SK-N-SH (cell line): ENCODE measurements at regions not wholly inside any gene's neighbourhood (a gene's known extent, or its start where the extent isn't known, plus 50 kb on each side); places are given as distances from the start of the nearest gene placed in this dataset.

ENCODE experiments used
- CTCF ChIA-PET: fragments of 300-600, 350-600 bp; formaldehyde crosslinking; extraction: SDS; loops from one replicate; lab custom pipeline; 2021; lab: Yijun Ruan, JAX
- POLR2A ChIA-PET: fragments of 350-600 bp; sonication (Branson Sonifier 250); formaldehyde crosslinking; extraction: SDS; loops from one replicate; lab custom pipeline; 2020; ENCODE audit warnings: antibody characterized with exemption, inconsistent platforms; lab: Yijun Ruan, JAX
- DNase-seq: peaks from one replicate; pipeline ENCODE4 v3.0.0; 2012
- H2AFZ ChIP-seq: fragments of 200-600 bp; sonication (generic); 2 replicates; pipeline ENCODE4 v1.8.1; 2016; ENCODE audit warnings: antibody characterized with exemption, mild to moderate bottlenecking, low read depth
- H3F3A ChIP-seq: fragments of 200-600 bp; sonication (generic); replicated peaks from 2 replicates; pipeline ENCODE3; 2016; ENCODE audit warnings: antibody characterized with exemption, mild to moderate bottlenecking; ENCODE audit not compliant: insufficient read depth
- H3K27ac ChIP-seq, 2 experiments: fragments of 200-500 bp in 1 of 2; fragments of 200-600 bp in 1 of 2; sonication (Bioruptor generic) in 1 of 2; sonication (generic), shearing (Covaris generic) in 1 of 2; 2 replicates each; pipeline versions ENCODE4 v1.5.1 to v1.6.1; 2014 to 2016; ENCODE audit warnings: low read depth in 2 of 2, inconsistent platforms in 1 of 2, low read length in 1 of 2, mild to moderate bottlenecking in 1 of 2, mixed read lengths in 1 of 2
- H3K27me3 ChIP-seq: fragments of 200-600 bp; sonication (generic), shearing (Covaris generic); 2 replicates; pipeline ENCODE4 v1.6.1; 2016; ENCODE audit warnings: mixed run types; ENCODE audit not compliant: insufficient read depth
- H3K36me3 ChIP-seq, 2 experiments: fragments of 200-500 bp in 1 of 2; fragments of 200-600 bp in 1 of 2; sonication (Bioruptor generic) in 1 of 2; sonication (generic) in 1 of 2; replicated peaks in 1 of 2; 2 replicates each; pipeline versions ENCODE3 to v1.5.1; 2014 to 2016; ENCODE audit warnings: low read length in 1 of 2, mild to moderate bottlenecking in 1 of 2; ENCODE audit not compliant: insufficient read depth in 2 of 2, control insufficient read depth in 1 of 2
- H3K4me1 ChIP-seq, 2 experiments: fragments of 200-500 bp in 1 of 2; fragments of 200-600 bp in 1 of 2; sonication (Bioruptor generic) in 1 of 2; sonication (generic), shearing (Covaris generic) in 1 of 2; 2 replicates each; pipeline versions ENCODE4 v1.5.1 to v1.6.1; 2014 to 2016; ENCODE audit warnings: low read depth in 1 of 2, low read length in 1 of 2, mixed run types in 1 of 2; ENCODE audit not compliant: insufficient read depth in 2 of 2, control insufficient read depth in 1 of 2
- H3K4me2 ChIP-seq: fragments of 200-600 bp; sonication (generic), shearing (Covaris generic); 2 replicates; pipeline ENCODE4 v1.6.1; 2017; ENCODE audit warnings: mixed run types
- H3K4me3 ChIP-seq, 2 experiments: fragments of 200-500 bp in 1 of 2; fragments of 200-600 bp in 1 of 2; sonication (Bioruptor generic) in 1 of 2; sonication (generic), shearing (Covaris generic) in 1 of 2; 2 replicates each; pipeline versions ENCODE4 v1.5.1 to v1.8.1; 2014 to 2016; ENCODE audit warnings: low read depth in 2 of 2, inconsistent platforms in 1 of 2, low read length in 1 of 2, mild to moderate bottlenecking in 1 of 2, mixed read lengths in 1 of 2, moderate library complexity in 1 of 2
- H3K79me2 ChIP-seq: fragments of 200-600 bp; sonication (generic); 2 replicates; pipeline ENCODE4 v1.8.1; 2017; ENCODE audit warnings: mild to moderate bottlenecking; ENCODE audit not compliant: insufficient read depth
- H3K9ac ChIP-seq: fragments of 200-600 bp; sonication (generic); 2 replicates; pipeline ENCODE4 v1.6.1; 2017; ENCODE audit warnings: mixed run types
- H3K9me2 ChIP-seq: fragments of 200-600 bp; sonication (generic); 2 replicates; pipeline ENCODE4 v1.6.1; 2017; ENCODE audit warnings: mixed run types
- H3K9me3 ChIP-seq: fragments of 200-600 bp; sonication (generic); 2 replicates; pipeline ENCODE4 v1.6.1; 2017; ENCODE audit warnings: mixed run types, mild to moderate bottlenecking, moderate library complexity
- H4K20me1 ChIP-seq: fragments of 200-600 bp; sonication (generic); 2 replicates; pipeline ENCODE4 v1.6.1; 2017; ENCODE audit warnings: mild to moderate bottlenecking, mixed run types; ENCODE audit not compliant: insufficient read depth
- EZH2phosphoT487 ChIP-seq: fragments of 200-600 bp; sonication (generic); IDR thresholded peaks from 2 replicates; pipeline ENCODE4 v1.6.1; 2017; ENCODE audit warnings: low read depth, mixed run types, mild to moderate bottlenecking, antibody characterized with exemption, moderate library complexity, borderline replicate concordance
- GATA2 ChIP-seq: sonication (generic); formaldehyde crosslinking; IDR thresholded peaks from 2 replicates; pipeline ENCODE4 v1.5.0; 2020; ENCODE audit warnings: mild to moderate bottlenecking, missing genetic modification reagents
- JUND ChIP-seq: IDR thresholded peaks from 2 replicates; pipeline ENCODE4 v1.4.0; 2012
- MXI1 ChIP-seq: IDR thresholded peaks from 2 replicates; pipeline ENCODE4 v1.6.1; 2012; ENCODE audit warnings: mild to moderate bottlenecking, low read depth, low read length, improper control_type of control experiment
- NFIC ChIP-seq: IDR thresholded peaks from 2 replicates; pipeline ENCODE4 v1.4.0; 2012; ENCODE audit warnings: borderline replicate concordance
- NRF1 ChIP-seq: IDR thresholded peaks from 2 replicates; pipeline ENCODE4 v1.6.1; 2012; ENCODE audit warnings: low read depth, mild to moderate bottlenecking, low read length
- PBX3 ChIP-seq: IDR thresholded peaks from 2 replicates; pipeline ENCODE4; 2012
- POLR2AphosphoS5 ChIP-seq: IDR thresholded peaks from 2 replicates; pipeline ENCODE4 v1.6.1; 2012; ENCODE audit warnings: low read depth, low read length
- RAD21 ChIP-seq: IDR thresholded peaks from 2 replicates; pipeline ENCODE4 v1.6.1; 2012; ENCODE audit warnings: mild to moderate bottlenecking, low read length
- RXRA ChIP-seq: IDR thresholded peaks from 2 replicates; pipeline ENCODE4 v1.4.0; 2012; ENCODE audit warnings: low read depth, mild to moderate bottlenecking, borderline replicate concordance
- TAF1 ChIP-seq: IDR thresholded peaks from 2 replicates; pipeline ENCODE4 v1.6.1; 2012; ENCODE audit warnings: low read depth, mild to moderate bottlenecking, low read length, moderate library complexity, borderline replicate concordance
- TCF12 ChIP-seq: IDR thresholded peaks from 2 replicates; pipeline ENCODE4 v1.4.0; 2012
- YY1 ChIP-seq: IDR thresholded peaks from 2 replicates; pipeline ENCODE4 v1.4.0; 2012; ENCODE audit warnings: low read depth, mild to moderate bottlenecking
- WGBS: methylation state at CpG from one replicate; pipeline ENCODE4 v1.1.6; 2017; ENCODE audit warnings: low lambda C conversion rate; 5-methylcytosine and 5-hydroxymethylcytosine counted together

- CTCF ChIA-PET = interaction anchor here (0.8 to 2.6 kb wide), 4 partner anchors 9 to 167 kb away, joined by 4 to 14 read pairs (median 6); no protein-coding TSS in a partner anchor
- POLR2A ChIA-PET = no interaction called here
- 19% methylated on average over 2 of the region's 2 CpGs for WGBS
These were observed 122.9 kb upstream of the TMEM164 start for GRCh38 chrX:109879991-109880390.

GRCh38 chrX:109880629-109881028, 122.3 kb upstream of the TMEM164 start:
- H3K9me2 ChIP-seq = no peaks in the 10 kb centered on the region
- ChIA-PET CTCF (interaction anchor here (1.3 to 2.6 kb wide), 2 partner anchors 11 to 23 kb away, joined by 6 to 14 read pairs; no protein-coding TSS in a partner anchor), POLR2A (no interaction called here)
- H3K9me3 ChIP-seq = no peaks in the 10 kb centered on the region
- no peaks in the 10 kb centered on the region for H3F3A ChIP-seq
- H3K4me1 ChIP-seq = no peaks in the 10 kb centered on the region
- H4K20me1 ChIP-seq = no peaks in the 10 kb centered on the region
- no peaks in the 10 kb centered on the region for H3K79me2 ChIP-seq
- H3K27me3 ChIP-seq = no peaks in the 10 kb centered on the region; the same call in 1 of the 2 replicates
- H3K4me2 ChIP-seq = no peak overlapping the region
- no peak for DNase-seq
- no peak for TF ChIP-seq NRF1
- TF ChIP-seq RXRA = no peak
- TF ChIP-seq TAF1 = no peak
- TF ChIP-seq MXI1 = no peak
- no peak for TF ChIP-seq TCF12
- no peak for TF ChIP-seq YY1
- TF ChIP-seq PBX3 = no peak
- no peak for TF ChIP-seq POLR2AphosphoS5
- TF ChIP-seq EZH2phosphoT487 = no peak
- no peak for TF ChIP-seq NFIC
- H3K4me3 ChIP-seq = no peak overlapping the region
- no peak overlapping the region for H3K27ac ChIP-seq
- H3K36me3 ChIP-seq = no peaks in the 10 kb centered on the region
- H2AFZ ChIP-seq = no peak overlapping the region
- no peak overlapping the region for H3K9ac ChIP-seq
- 40% methylated on average over 2 of the region's 2 CpGs for WGBS

More at GRCh38 chrX:109879991-109880390, 122.9 kb upstream of the TMEM164 start:
- no peak for DNase-seq
- H3K27me3 ChIP-seq = no peaks in the 10 kb centered on the region; the same call in 1 of the 2 replicates
- H3K4me2 ChIP-seq = no peak overlapping the region
- no peaks in the 10 kb centered on the region for H3K79me2 ChIP-seq
- H3K9me2 ChIP-seq = no peaks in the 10 kb centered on the region
- H3K27ac ChIP-seq = no peak overlapping the region
- H3K4me3 ChIP-seq = no peak overlapping the region
- no peaks in the 10 kb centered on the region for H3K36me3 ChIP-seq
- no peak overlapping the region for H2AFZ ChIP-seq
- no peaks in the 10 kb centered on the region for H3K4me1 ChIP-seq
- TF ChIP-seq GATA2 = no peak
- TF ChIP-seq RAD21 = no peak
- no peak for TF ChIP-seq TCF12
- no peak for TF ChIP-seq JUND
- TF ChIP-seq, all 33 proteins: peak for 0
- Histone ChIP-seq H3F3A (no peaks in the 10 kb centered on the region), H4K20me1 (no peaks in the 10 kb centered on the region), H3K9ac (no peak overlapping the region), H3K9me3 (no peaks in the 10 kb centered on the region)
